HG03342 (cell line): ENCODE measurements at regions not wholly inside any gene's neighbourhood (a gene's known extent, or its start where the extent isn't known, plus 50 kb on each side); places are given as distances from the start of the nearest gene placed in this dataset.

Experiments used
- ATAC-seq: cut with Tn5 transposase; IDR thresholded peaks from one replicate; pipeline ENCODE4 v1.9.1; 2021; ENCODE audit warnings: mild to moderate bottlenecking, moderate library complexity; ENCODE audit not compliant: unreplicated experiment

DNA sequence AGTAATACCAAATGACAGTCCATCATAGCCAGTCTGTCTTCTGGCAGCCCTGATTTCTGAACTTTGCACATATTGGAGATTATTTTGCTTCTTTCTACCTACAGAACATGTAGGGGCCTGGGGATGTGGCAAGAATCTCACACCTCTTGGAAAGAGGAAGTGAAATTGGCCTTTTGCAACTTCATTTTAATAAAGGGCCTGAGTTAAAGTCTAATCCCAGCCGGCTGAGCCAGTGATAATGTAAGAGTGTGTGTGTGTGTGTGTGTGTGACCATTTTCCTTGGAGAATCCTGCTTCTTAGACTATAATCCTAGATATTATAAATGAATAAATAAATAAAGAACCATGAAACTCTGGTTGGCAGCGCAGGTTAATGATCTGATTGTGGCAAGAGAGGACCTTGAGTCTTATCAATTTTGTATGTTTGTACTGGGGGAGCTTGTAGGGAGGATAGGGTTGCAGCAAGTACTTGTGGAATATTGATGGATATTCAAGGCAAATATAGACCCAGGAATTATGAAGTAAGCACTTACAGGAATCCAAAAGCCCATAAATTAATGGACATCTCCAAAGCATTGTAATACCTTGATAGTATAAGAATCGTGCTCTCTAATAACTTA, 233.2 kb upstream of the AMIGO2 start:
- peak; percentile 92 for ATAC-seq

DNA sequence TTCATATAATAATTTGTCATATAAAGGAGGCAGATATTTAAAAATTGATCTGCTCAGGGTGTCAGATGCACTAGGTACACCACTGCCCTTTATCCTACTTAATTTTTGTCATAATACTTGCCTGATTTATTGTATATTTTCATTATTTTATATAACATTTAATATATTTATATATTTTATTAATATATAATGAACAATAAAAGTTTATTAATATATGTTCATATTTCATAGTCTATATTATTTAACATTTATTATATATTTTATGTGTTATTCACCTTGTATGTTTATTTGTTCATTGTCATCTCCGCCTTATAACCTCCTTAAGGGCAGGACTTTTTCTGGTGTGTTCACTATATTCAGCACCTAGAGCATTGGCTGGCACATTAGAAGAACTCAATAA, 232.4 kb upstream of the AMIGO2 start:
- no peak for ATAC-seq

DNA sequence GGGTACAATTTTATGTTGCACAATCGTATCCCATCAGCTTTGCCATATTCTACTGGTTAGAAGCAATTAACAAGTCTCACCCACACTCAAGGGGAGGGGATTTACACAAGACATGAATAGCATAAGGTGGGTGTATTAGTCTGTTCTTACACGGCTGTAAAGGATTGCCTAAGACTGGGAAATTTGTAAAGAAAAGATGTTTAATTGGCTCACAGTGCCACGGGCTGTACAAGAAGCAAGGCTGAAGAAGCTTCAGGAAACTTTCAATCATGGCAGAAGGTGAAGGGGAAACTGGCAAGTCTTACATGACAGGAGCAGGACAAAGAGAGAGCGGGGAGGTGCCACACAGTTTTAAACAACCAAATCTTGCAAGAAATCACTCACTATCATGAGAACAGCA, 231.8 kb upstream of the AMIGO2 start:
- no peak for ATAC-seq

DNA sequence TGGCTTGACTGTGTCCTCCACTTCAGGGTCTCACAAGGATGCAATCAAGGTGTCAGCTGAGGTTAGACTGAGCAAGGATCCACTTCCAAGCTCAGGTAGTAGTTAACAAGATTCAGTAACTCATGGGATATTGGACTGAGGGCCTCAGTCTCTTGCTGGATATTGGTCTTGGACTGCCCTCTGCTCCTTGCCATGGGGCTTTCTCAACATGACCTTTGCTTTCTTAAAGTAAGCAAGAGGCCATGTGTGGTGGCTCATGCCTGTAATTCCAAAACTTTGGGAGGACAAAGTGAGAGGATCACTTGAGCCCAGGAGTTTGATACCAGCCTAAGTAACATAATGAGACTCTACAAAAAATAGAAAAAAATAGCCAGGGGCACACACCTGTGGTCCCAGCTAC, 231.3 kb upstream of the AMIGO2 start:
- ATAC-seq, result no peak

DNA sequence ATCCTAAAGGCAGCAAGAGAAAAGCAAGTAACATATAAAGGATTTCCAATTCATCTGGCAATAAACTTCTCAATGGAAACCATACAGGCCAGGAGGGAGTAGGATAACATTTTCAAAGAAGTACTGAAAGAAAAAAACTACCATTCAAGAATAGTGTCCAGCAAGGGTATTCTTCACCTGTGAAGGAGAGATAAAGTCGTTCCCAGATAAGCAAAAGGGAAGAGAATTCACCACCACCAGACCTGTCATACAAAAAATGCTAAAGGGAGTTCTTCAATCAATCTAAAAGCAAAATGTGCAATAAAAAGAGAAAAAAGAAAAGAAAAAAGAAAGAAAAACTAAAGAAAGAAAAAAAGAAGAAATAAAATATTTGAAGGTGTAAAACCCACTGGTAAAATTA, 228.9 kb upstream of the AMIGO2 start:
- no peak for ATAC-seq

DNA sequence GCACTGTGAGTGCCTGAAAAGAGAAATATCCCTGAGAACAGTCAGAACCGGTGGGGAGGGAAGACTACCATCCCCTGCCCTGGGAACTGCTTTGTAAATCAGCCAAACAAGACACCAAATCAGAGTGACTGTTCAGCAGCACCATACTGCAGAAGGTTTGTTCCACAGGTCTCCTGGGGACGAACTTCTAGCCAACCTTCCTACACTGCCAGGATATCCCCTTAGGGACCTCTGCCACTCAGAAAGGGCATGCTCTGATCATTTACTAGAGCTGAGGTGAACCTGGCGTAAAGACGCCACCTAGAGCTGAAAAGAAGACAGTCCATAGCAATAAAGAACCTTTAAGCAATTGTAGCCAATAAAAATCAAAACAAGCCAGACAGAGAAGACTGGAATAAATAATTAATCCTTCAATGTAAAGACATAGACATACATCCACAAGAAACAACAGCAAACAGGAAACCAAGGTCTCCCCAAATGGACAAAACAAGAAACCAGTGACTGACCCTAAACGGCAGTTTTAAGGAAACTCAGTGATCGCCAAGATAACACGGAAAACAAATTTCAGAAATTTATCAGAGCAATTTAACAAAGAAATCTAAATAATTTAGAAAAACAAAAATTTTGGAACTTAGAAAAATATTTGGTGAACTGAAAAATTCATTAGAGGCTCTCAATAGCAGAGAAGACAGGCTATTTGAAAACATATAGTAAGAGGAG, 228.1 kb upstream of the AMIGO2 start:
- peak; percentile 76 for ATAC-seq

DNA sequence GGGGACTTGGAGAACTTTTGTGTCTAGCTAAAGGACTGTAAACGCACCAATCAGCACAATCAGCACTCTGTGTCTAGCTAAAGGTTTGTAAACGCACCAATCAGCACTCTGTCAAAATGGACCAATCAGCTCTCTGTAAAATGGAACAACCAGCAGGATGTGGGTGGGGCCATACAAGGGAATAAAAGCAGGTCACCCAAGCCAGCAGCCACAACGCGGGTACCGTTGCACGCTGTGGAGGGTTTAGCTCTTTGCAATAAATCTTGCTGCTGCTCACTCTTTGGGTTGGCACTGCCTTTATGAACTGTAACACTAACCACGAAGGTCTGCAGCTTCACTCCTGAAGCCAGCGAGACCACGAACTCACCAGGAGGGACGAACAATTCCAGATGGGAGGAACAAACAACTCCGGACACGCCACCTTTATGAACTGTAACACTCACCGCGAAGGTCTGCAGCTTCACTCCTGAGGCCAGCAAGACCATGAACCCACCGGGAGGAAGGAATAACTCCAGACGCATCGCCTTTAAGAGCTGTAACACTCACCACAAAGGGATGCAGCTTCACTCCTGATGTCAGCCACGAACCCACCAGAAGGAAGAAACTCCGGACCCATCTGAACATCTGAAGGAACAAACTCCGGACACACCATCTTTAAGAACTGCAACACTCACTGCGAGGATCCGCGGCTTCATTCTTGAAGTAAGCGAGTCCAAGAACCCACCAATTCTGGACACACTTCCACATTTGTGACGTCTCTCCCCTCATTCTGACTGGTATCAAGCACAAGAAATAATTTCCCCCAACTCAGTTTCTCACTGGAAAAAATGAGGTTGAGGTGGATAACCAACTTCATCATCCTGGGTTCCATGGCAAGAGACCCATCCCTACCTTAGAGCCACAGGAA, 227.3 kb upstream of the AMIGO2 start:
- peak; percentile 15 for ATAC-seq

DNA sequence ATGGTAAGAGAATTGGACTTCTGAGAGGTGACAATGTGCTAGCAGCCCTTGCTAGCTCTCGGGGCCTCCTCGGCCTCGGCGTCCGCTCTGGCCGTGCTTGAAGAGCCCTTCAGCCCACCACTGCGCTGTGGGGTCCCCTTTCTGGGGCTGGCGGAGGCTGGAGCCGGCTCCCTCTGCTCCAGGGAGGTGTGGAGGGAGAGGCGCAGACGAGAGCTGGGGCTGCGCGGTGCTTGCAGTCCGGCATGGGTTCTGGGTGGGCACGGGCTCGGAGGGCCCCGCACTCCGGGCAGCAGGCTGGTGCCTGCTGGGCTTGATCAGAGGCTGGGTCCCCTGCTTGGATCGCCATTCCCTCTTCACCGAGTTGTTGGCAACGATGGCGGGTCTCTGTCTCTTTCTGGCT, 226.4 kb upstream of the AMIGO2 start:
- no peak for ATAC-seq

DNA sequence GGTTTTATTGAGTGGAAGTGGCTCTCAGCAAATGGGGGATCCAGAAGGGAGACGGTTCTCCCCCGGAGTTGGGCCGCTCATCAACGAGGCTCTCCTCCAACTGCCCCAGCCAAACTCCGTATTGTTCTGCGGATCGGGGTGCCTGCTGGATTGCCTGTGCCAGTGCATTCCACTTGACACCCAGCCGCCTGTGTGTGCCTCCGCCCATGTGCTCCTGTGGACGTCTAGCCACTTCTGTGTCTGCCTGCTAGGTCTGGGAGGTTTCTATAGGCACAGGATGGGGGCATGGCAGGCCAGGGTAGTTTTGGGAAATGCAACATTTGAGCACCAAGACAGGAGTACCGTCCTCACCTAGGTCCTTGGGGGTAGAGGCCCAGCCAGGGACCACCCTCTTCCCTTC, 225.7 kb upstream of the AMIGO2 start:
- ATAC-seq, result no peak

DNA sequence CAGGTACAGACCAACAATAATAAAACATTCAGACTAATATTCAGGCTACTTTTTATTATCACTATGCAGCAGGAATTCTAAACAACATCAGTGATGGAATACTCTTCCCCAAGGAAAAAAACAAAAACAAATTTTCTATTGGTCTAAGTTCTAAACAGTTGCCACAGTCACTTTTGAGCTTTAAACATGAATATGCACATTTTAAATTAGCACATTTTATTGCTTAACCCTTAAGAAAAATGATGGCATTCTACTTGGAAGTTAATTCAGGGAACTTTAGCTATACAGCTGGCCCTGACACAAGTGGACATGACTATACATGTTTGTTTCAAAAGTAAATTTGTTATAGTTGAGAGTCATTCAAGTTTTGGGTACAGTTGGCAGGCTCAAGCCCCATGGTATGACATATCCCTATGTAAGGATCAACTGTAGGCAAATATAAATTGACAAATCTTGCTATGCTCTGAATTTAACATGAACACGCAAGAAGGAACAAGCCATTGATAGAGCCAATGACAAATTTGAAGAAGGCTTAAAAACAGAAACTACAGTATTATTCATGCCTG, 224.3 kb upstream of the AMIGO2 start:
- no peak for ATAC-seq

DNA sequence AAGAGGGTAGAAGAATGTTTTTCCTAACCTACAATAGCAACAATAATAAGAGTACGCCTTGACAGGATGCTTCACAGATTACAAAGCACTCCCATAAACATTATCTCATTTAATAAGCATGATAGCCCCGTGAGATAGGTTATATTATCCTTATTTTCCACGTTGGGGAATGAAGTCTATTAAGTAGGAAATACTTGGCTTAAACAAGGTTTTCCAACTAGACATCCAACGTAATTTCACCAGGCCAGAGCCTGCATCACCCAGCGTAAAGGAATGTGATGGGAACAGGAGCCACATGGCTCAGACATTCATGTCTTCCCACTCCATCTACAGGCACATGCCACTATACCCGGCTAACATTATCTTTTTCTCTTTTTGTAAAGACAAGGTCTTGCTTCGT, 223.4 kb upstream of the AMIGO2 start:
- ATAC-seq, result no peak

DNA sequence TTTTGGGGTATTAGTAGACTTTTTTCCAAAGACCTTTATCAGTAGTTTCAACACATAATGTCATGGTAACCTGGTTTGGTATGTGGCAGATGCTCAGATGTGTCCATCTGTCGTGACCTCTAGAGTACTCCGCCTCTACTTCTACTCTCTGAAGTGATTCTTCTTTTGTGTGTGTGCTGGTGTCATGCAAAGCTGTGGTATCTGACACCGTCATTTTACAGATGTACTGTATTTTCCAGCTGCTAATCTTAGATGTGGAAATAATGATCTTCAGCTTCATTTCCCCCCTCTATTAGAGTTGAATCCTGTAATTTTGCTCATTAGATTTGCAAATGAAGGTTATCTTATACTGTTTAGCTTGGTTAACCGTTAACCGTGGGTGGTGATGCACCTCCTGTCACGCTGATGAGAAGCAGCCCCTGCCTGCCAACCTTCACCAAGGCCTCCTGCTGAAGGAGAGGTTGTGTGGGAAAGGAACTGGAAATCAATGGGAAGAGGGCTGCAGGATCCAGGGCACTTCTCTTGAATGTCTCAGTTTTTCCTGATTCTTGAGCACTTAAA, 222.4 kb upstream of the AMIGO2 start:
- peak; percentile 86 for ATAC-seq

DNA sequence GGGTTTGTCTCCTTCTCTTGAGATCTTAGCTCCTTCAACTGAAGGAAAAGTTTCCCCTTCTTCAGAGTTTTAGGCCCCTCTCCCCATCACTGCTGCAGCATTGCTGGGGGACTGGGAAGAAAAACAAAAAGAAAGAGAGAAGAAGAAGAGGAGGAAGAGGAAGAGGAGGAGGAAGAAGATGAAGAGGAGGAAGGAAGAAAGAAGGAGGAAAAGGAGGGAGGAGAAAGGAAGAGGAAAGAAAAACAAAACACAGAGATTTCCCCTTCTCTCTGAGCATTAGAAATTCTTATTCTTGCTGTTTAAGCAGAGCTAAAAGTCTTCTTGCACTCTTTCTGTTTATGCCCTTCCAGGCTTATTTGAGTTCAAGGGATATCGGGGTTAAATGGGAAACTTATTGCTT, 219.8 kb upstream of the AMIGO2 start:
- ATAC-seq, result no peak

DNA sequence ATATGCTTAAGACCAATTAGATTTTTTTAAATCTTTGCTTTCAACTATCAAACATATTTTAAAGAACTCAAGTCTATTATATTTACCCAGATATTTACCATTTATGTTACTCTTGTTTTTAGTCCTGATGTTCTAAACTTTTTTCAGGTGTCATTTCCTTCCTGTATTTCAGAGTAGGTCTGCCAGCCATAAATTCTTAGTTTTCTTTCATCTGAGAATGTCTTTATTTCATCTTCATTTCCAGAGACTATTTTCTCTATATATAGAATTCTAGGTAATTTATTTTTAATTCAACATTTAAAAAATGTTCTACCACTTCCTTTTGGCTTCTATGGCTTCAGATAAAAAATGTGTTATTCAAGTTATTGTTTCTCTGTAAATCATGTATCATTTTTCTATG, 218.2 kb upstream of the AMIGO2 start:
- no peak for ATAC-seq

DNA sequence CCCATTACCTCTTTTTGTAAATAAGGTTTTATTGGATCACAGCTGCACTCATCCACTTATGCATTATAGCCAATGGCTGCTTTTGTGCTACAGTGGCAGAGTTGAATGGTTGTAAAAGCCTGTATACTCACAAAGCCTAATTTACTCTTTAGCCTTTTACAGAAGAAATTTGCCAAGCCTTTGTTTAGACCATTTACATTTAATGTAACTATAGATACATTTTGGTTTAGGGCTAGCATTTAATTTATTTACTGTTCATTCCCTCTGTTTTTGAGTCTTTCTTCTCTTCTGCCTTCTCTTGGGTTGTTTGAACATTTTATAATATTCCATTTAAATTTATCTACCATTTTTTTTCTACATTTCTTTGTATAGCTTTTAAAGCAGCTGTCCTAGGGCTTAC, 217.1 kb upstream of the AMIGO2 start:
- no peak for ATAC-seq

DNA sequence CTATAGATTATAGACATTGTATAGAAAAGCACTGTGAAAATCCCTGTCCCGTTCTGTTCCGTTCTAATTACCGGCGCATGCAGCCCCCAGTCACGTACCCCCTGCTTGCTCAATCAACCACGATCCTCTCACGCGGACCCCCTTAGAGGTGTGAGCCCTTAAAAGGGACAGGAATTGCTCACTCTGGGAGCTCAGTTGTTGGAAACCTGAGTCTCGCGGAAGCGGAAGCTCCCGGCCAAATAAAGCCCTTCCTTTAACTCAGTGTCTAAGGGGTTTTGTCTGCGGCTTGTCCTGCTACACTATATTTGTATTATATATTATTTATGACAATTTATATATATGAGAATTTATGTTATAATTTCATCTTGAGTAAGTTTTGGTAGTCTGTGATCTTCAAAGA, 213.6 kb upstream of the AMIGO2 start:
- no peak for ATAC-seq

DNA sequence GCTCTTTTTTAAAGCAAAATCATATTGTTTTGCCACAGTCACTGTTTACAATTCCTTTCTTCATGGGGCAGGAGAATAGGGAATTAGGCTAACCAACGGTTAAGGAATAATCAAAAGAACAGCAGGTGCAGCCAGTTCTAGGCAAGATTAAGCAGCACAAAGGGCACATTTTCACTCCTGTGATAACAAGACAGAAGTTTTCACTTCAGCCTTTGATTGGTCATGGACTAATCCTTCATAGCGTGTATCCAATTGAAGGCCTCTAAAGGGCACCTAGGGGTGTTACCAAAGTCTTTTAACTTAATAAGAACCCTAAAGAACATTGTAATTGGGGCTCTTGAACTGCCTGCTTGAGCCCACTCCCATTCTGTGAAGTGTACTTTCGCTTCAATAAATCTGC, 206.9 kb upstream of the AMIGO2 start:
- no peak for ATAC-seq
